Trophoblast cell (in vitro differentiated cells and primary cell): ENCODE measurements at regions not wholly inside any gene's neighbourhood (a gene's known extent, or its start where the extent isn't known, plus 50 kb on each side); places are given as distances from the start of the nearest gene placed in this dataset.
A peak's percentile ranks its signal among the peaks of the same experiment; 100 is the strongest.

Source experiments
- DNase-seq, 2 donors: peaks; one replicate each; pipeline ENCODE4 v3.0.0-alpha.2; 2016
- H2AFZ ChIP-seq: 2 replicates; pipeline ENCODE4 v1.6.1; 2013; ENCODE audit warnings: low read length, moderate library complexity, mild to moderate bottlenecking; ENCODE audit not compliant: insufficient read depth, poor library complexity
- H2AK5ac ChIP-seq: 2 replicates; pipeline ENCODE4 v1.6.1; 2013; ENCODE audit warnings: mild to moderate bottlenecking, low read length
- H2BK120ac ChIP-seq: 2 replicates; pipeline ENCODE4 v1.6.1; 2013; ENCODE audit warnings: low read length, mild to moderate bottlenecking, moderate library complexity; ENCODE audit not compliant: insufficient read depth, poor library complexity
- H2BK12ac ChIP-seq: 2 replicates; pipeline ENCODE4 v1.6.1; 2013; ENCODE audit warnings: mild to moderate bottlenecking, low read length, moderate library complexity
- H2BK5ac ChIP-seq: 2 replicates; pipeline ENCODE4 v1.6.1; 2013; ENCODE audit warnings: low read length, low read depth, moderate library complexity, mild to moderate bottlenecking; ENCODE audit not compliant: poor library complexity
- H3K14ac ChIP-seq: 2 replicates; pipeline ENCODE4 v1.6.1; 2013; ENCODE audit warnings: mild to moderate bottlenecking, low read length
- H3K18ac ChIP-seq: 2 replicates; pipeline ENCODE4 v1.6.1; 2013; ENCODE audit warnings: mild to moderate bottlenecking, low read length
- H3K23ac ChIP-seq: 2 replicates; pipeline ENCODE4 v1.6.1; 2013; ENCODE audit warnings: low read length
- H3K27ac ChIP-seq: 2 replicates; pipeline ENCODE4 v1.5.1; 2013; ENCODE audit warnings: low read depth, mild to moderate bottlenecking, inconsistent platforms, low read length, moderate library complexity
- H3K27me3 ChIP-seq: 2 replicates; pipeline ENCODE4 v1.6.1; 2013; ENCODE audit warnings: inconsistent platforms, mild to moderate bottlenecking, low read length, moderate library complexity; ENCODE audit not compliant: insufficient read depth
- H3K36me3 ChIP-seq, 2 experiments: 1 replicate in 1 of 2; 2 replicates in 1 of 2; pipeline ENCODE4 v1.6.1; 2013; ENCODE audit warnings: low read length in 2 of 2, mild to moderate bottlenecking in 2 of 2, moderate library complexity in 1 of 2; ENCODE audit not compliant: insufficient read depth in 2 of 2, control insufficient read depth in 1 of 2
- H3K4ac ChIP-seq: 2 replicates; pipeline ENCODE4 v1.6.1; 2013; ENCODE audit warnings: low read depth, mild to moderate bottlenecking, low read length, moderate library complexity
- H3K4me1 ChIP-seq, 2 experiments: 1 replicate in 1 of 2; 2 replicates in 1 of 2; pipeline ENCODE4 v1.6.1; 2013; ENCODE audit warnings: low read length in 2 of 2, mild to moderate bottlenecking in 2 of 2, moderate library complexity in 1 of 2; ENCODE audit not compliant: insufficient read depth in 2 of 2, control insufficient read depth in 1 of 2
- H3K4me2 ChIP-seq: 2 replicates; pipeline ENCODE4 v1.6.1; 2013; ENCODE audit warnings: inconsistent platforms, mild to moderate bottlenecking, low read length, moderate library complexity
- H3K4me3 ChIP-seq: 2 replicates; pipeline ENCODE4 v1.5.1; 2013; ENCODE audit warnings: mild to moderate bottlenecking, low read depth, low read length, inconsistent platforms
- H3K79me1 ChIP-seq: one replicate; pipeline ENCODE4 v1.6.1; 2013; ENCODE audit warnings: low read length
- H3K79me2 ChIP-seq: 2 replicates; pipeline ENCODE4 v1.6.1; 2013; ENCODE audit warnings: low read length, mild to moderate bottlenecking; ENCODE audit not compliant: control insufficient read depth, insufficient read depth, poor library complexity
- H3K9ac ChIP-seq: 2 replicates; pipeline ENCODE4 v1.6.1; 2013; ENCODE audit warnings: mild to moderate bottlenecking, low read length
- H3K9me3 ChIP-seq: 2 replicates; pipeline ENCODE4 v1.6.1; 2013; ENCODE audit warnings: low read depth, mild to moderate bottlenecking, control low read depth, inconsistent platforms, low read length; ENCODE audit not compliant: insufficient read depth
- H4K12ac ChIP-seq: 2 replicates; pipeline ENCODE4 v1.6.1; 2013; ENCODE audit warnings: low read depth, mild to moderate bottlenecking, low read length, moderate library complexity
- H4K8ac ChIP-seq: 2 replicates; pipeline ENCODE4 v1.6.1; 2013; ENCODE audit warnings: low read depth, mild to moderate bottlenecking, low read length, moderate library complexity
- H4K91ac ChIP-seq: one replicate; pipeline ENCODE4 v1.6.1; 2013; ENCODE audit warnings: low read depth, mild to moderate bottlenecking, low read length, moderate library complexity
- whole genome bisulfite sequencing: extraction: QIAGEN DNeasy Blood & Tissue Kit; methylation state at CpG from one replicate; pipeline ENCODE4 v1.1.7; 2013; ENCODE audit warnings: missing lambda C conversion rate; ENCODE audit not compliant: insufficient read length, insufficient coverage; ENCODE audit errors: extremely low coverage; 5-methylcytosine and 5-hydroxymethylcytosine counted together

DNA sequence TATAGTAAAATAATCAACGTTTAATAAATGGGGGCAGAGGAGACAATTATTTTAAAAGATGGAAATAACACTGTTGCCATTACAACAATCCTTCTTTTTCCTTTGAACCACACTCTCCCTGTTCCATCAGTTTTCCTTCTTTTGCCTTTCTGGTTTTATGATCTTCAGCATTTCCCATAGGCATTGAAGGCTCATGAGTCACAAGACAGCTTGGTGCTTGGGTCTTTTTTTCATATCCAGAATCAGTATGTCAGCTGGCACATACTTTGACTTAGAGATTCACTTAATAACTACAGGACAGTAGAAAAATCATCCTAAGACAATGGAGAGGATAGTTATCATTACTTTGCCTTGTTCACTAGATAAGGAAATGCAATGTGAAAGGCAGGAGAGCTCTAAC, 521.6 kb upstream of the TSPY4 start:
- Histone ChIP-seq H3K18ac (no peak overlapping the region), H3K27me3 (no peaks in the 10 kb centered on the region), H2BK5ac (no peak overlapping the region), H4K12ac (no peak overlapping the region), H3K27ac (no peak overlapping the region), H2AFZ (no peak overlapping the region), H3K4me1 (no peaks in the 10 kb centered on the region), H2AK5ac (no peak overlapping the region), H3K9ac (no peak overlapping the region), H2BK12ac (no peak overlapping the region), H3K36me3 (no peaks in the 10 kb centered on the region), H4K8ac (no peak overlapping the region), H3K79me1 (no peaks in the 10 kb centered on the region), H3K23ac (no peak overlapping the region), H3K79me2 (no peaks in the 10 kb centered on the region), H3K4me3 (no peak overlapping the region), H3K4ac (no peak overlapping the region), H2BK120ac (no peak overlapping the region), H3K14ac (no peak overlapping the region), H3K9me3 (no peaks in the 10 kb centered on the region), H4K91ac (no peak overlapping the region), H3K4me2 (no peak overlapping the region)
- no CpG with 5 or more reads among the region's 1 CpG for WGBS
- DNase-seq, result no peak

DNA sequence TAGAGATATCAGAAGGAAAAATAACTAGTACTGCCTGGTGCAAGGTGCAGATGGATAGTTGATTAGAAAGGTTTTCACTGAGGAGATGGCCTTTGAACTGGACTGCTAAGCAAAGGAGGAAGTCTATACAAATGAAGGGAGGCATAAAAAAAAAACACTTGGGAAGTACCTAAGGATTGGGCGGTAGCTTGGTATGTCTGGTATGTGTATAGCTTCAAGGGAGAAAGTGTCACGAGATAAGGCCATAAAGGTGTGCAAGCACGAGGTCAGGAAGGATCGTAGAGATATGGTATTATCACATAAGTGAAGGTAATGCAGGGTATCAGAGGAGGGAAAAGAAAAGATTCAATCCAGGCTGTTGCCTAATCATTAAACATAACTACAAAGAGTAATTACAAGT, 517.2 kb upstream of the TSPY4 start:
- H3K4ac ChIP-seq, result no peak overlapping the region
- no peak overlapping the region for H2BK12ac ChIP-seq
- H3K4me3 ChIP-seq, result no peak overlapping the region
- H3K4me2 ChIP-seq, result no peak overlapping the region
- no peak overlapping the region for H3K18ac ChIP-seq
- H2AK5ac ChIP-seq, result no peak overlapping the region
- H3K36me3 ChIP-seq, result no peaks in the 10 kb centered on the region
- DNase-seq, result peak in 1 of 2 donors; percentile 32
- no peak overlapping the region for H4K91ac ChIP-seq
- H3K27ac ChIP-seq, result no peak overlapping the region
- H3K14ac ChIP-seq, result no peak overlapping the region
- H3K79me2 ChIP-seq, result no peaks in the 10 kb centered on the region
- H3K9ac ChIP-seq, result no peak overlapping the region
- H3K9me3 ChIP-seq, result no peaks in the 10 kb centered on the region
- no peaks in the 10 kb centered on the region for H3K4me1 ChIP-seq
- no CpG with 5 or more reads among the region's 4 CpGs for WGBS
- H2BK5ac ChIP-seq, result no peak overlapping the region
- H2AFZ ChIP-seq, result no peak overlapping the region
- no peak overlapping the region for H3K23ac ChIP-seq
- H4K12ac ChIP-seq, result no peak overlapping the region
- H4K8ac ChIP-seq, result no peak overlapping the region
- H3K79me1 ChIP-seq, result no peaks in the 10 kb centered on the region
- no peak overlapping the region for H2BK120ac ChIP-seq
- no peaks in the 10 kb centered on the region for H3K27me3 ChIP-seq

DNA sequence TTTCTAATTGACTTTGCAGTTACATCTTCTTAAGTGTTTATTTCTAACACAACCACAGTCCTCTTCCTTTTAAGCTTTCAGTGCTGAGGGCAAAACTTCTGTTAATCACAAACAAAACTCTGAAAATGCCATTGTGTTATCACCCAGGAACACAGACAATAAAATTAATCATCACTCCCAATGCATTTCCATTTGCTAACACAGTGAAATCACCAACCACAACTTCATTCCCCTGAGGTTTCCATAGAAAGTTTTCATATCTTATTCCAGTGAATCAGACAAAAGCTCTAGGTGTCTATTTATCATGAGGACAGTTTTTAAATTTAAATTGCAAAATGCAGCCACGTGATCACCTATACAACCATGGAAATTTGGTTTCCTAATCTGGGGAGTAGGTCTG, 516.2 kb upstream of the TSPY4 start:
- Histone ChIP-seq H3K4me1 (no peaks in the 10 kb centered on the region), H3K27me3 (no peaks in the 10 kb centered on the region), H3K79me1 (no peaks in the 10 kb centered on the region), H4K91ac (no peak overlapping the region), H2AFZ (no peak overlapping the region), H2BK12ac (no peak overlapping the region), H3K14ac (no peak overlapping the region), H2BK120ac (no peak overlapping the region), H2BK5ac (no peak overlapping the region), H4K12ac (no peak overlapping the region), H3K4me2 (no peak overlapping the region), H3K36me3 (no peaks in the 10 kb centered on the region), H3K23ac (no peak overlapping the region), H3K9ac (no peak overlapping the region), H3K9me3 (no peaks in the 10 kb centered on the region), H4K8ac (no peak overlapping the region), H3K27ac (no peak overlapping the region), H2AK5ac (no peak overlapping the region), H3K79me2 (no peaks in the 10 kb centered on the region), H3K4me3 (no peak overlapping the region), H3K4ac (no peak overlapping the region), H3K18ac (no peak overlapping the region)
- WGBS, result no CpG with 5 or more reads among the region's 1 CpG
- DNase-seq, result no peak

DNA sequence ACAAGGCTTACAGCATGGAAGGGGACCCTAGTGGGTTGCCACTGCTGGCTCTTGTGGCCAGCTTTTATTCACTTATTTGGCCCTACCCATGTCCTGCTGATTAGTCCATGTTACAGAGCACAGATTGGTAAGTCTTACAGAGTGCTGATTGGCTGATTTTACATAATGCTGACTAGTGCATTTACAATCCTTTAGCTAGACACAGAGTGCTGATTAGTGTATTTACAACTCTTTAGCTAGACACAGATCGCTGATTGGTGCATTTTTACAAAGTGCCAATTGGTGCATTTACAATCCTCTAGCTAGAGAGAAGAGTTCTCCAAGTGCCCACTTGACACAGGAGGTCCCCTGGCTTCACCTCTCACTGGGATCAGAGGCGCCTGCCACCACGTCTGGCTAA, 485.0 kb upstream of the TSPY4 start:
- no CpG with 5 or more reads among the region's 3 CpGs for WGBS
- no peak overlapping the region for H3K4me2 ChIP-seq

More for the DNA sequence above, 485.0 kb upstream of the TSPY4 start:
- Histone ChIP-seq H4K91ac (no peak overlapping the region), H4K12ac (no peak overlapping the region), H3K27me3 (no peaks in the 10 kb centered on the region), H3K9me3 (no peaks in the 10 kb centered on the region), H3K23ac (no peak overlapping the region), H2AFZ (no peak overlapping the region), H3K4me1 (no peaks in the 10 kb centered on the region), H2BK5ac (no peak overlapping the region), H3K14ac (no peak overlapping the region), H3K4me3 (no peak overlapping the region), H3K9ac (no peak overlapping the region), H3K4ac (no peak overlapping the region), H3K79me1 (no peaks in the 10 kb centered on the region), H3K79me2 (no peaks in the 10 kb centered on the region), H3K36me3 (no peaks in the 10 kb centered on the region), H2BK12ac (no peak overlapping the region), H2AK5ac (no peak overlapping the region), H3K27ac (no peak overlapping the region), H4K8ac (no peak overlapping the region), H3K18ac (no peak overlapping the region), H2BK120ac (no peak overlapping the region)
- no peak for DNase-seq
